HepG2 (cell line): ENCODE measurements at regions not wholly inside any gene's neighbourhood (a gene's known extent, or its start where the extent isn't known, plus 50 kb on each side); places are given as distances from the start of the nearest gene placed in this dataset.

Source experiments
- ATAC-seq: fragments of 200-7000 bp; cut with Tn5 transposase; 3 replicates; pipeline ENCODE4 v1.9.1; 2020; ENCODE audit warnings: mild to moderate bottlenecking, moderate library complexity
- BruUV-seq: library from RNA; stranded (reverse); fragments of 400-500 nt; replicated peaks from 2 replicates; lab custom pipeline; 2021; lab: Mats Ljungman, UMichigan
- CTCF ChIA-PET: fragments of 300-600 bp; formaldehyde crosslinking; extraction: SDS; loops from one replicate; lab custom pipeline; 2021; ENCODE audit warnings: low total read pairs, inconsistent platforms, low intra/inter-chr PET ratio; lab: Yijun Ruan, JAX
- POLR2A ChIA-PET: fragments of 350-600 bp; sonication (Branson Sonifier 250); formaldehyde crosslinking; loops from one replicate; lab custom pipeline; 2020; ENCODE audit warnings: antibody characterized with exemption, inconsistent platforms; lab: Yijun Ruan, JAX
- DNase-seq: peaks from one replicate; pipeline ENCODE4 v3.0.0-alpha.2; 2015; ENCODE audit warnings: low spot score
- FAIRE-seq: peaks from 3 replicates; lab custom pipeline; 2011; peaks lifted over from hg19 to GRCh38; lab: Jason Lieb, UNC
- H2AFZ ChIP-seq: one replicate; pipeline ENCODE4 v1.6.1; 2011; ENCODE audit warnings: low read length, inconsistent platforms
- H3K27ac ChIP-seq: fragments of 300-600 bp; 3 replicates; pipeline ENCODE4 v1.8.0; 2011; ENCODE audit warnings: mixed run types, mild to moderate bottlenecking, mixed read lengths, low read length, inconsistent platforms; ENCODE audit not compliant: insufficient read depth; ENCODE audit errors: extremely low read length
- H3K27me3 ChIP-seq, 2 experiments: fragments of 200-600 bp in 1 of 2; 2 replicates in 1 of 2; 3 replicates in 1 of 2; pipeline versions ENCODE4 v1.6.0 to v1.8.0; 2011; ENCODE audit warnings: low read length in 2 of 2, mild to moderate bottlenecking in 2 of 2, moderate library complexity in 2 of 2, inconsistent platforms in 1 of 2; ENCODE audit not compliant: insufficient read depth in 2 of 2, control insufficient read depth in 1 of 2
- H3K36me3 ChIP-seq, 2 experiments: fragments of 200-600 bp in 1 of 2; replicated peaks in 1 of 2; 2 replicates in 1 of 2; 3 replicates in 1 of 2; pipeline versions ENCODE4 v1.5.1 to v1.8.0; 2011; ENCODE audit warnings: low read length in 2 of 2, inconsistent platforms in 1 of 2; ENCODE audit not compliant: insufficient read depth in 2 of 2, control insufficient read depth in 1 of 2
- H3K4me1 ChIP-seq: 2 replicates; pipeline ENCODE4 v1.5.1; 2012; ENCODE audit warnings: low read length, inconsistent platforms; ENCODE audit not compliant: insufficient read depth
- H3K4me2 ChIP-seq: 2 replicates; pipeline ENCODE4 v1.6.0; 2011; ENCODE audit warnings: low read depth, low read length, inconsistent platforms
- H3K4me3 ChIP-seq, 3 experiments: fragments of 200-600 bp in 1 of 3; sonication (generic), shearing (Covaris generic) in 1 of 3; replicated peaks in 1 of 3; 2 replicates each; pipeline ENCODE4 v1.5.1; 2011 to 2016; ENCODE audit warnings: low read length in 3 of 3, inconsistent platforms in 2 of 3, low read depth in 2 of 3, mild to moderate bottlenecking in 2 of 3, control low read depth in 1 of 3, mixed read lengths in 1 of 3; ENCODE audit not compliant: insufficient read depth in 1 of 3
- H3K79me2 ChIP-seq: one replicate; pipeline ENCODE4 v1.6.1; 2011; ENCODE audit warnings: low read length, inconsistent platforms; ENCODE audit not compliant: insufficient read depth
- H3K9ac ChIP-seq: 2 replicates; pipeline ENCODE4 v1.6.0; 2011; ENCODE audit warnings: mild to moderate bottlenecking, low read depth, low read length, inconsistent platforms; ENCODE audit not compliant: insufficient read depth
- H3K9me3 ChIP-seq: 2 replicates; pipeline ENCODE4 v1.5.1; 2012; ENCODE audit warnings: mild to moderate bottlenecking, low read length
- H4K20me1 ChIP-seq: 2 replicates; pipeline ENCODE4 v1.6.0; 2011; ENCODE audit warnings: inconsistent platforms, mild to moderate bottlenecking, low read length, moderate library complexity; ENCODE audit not compliant: insufficient read depth
- ATAD3A ChIP-seq: sonication (generic); formaldehyde crosslinking; IDR thresholded peaks from 2 replicates; pipeline ENCODE4 v1.4.0; 2020; ENCODE audit warnings: missing genetic modification reagents
- ATF2 ChIP-seq: sonication (generic); formaldehyde crosslinking; IDR thresholded peaks from 2 replicates; pipeline ENCODE4 v1.4.0; 2020; ENCODE audit warnings: missing genetic modification reagents
- CREM ChIP-seq, 2 experiments: sonication (generic) in 1 of 2; formaldehyde crosslinking in 1 of 2; IDR thresholded peaks; 2 replicates each; pipeline versions ENCODE4 v1.4.0 to v1.6.1; 2016 to 2020; ENCODE audit warnings: antibody characterized with exemption in 1 of 2, mild to moderate bottlenecking in 1 of 2, missing genetic modification reagents in 1 of 2
- EEA1 ChIP-seq: sonication (generic); formaldehyde crosslinking; IDR thresholded peaks from 2 replicates; pipeline ENCODE4 v1.5.1; 2020; ENCODE audit warnings: mild to moderate bottlenecking, missing genetic modification reagents, borderline replicate concordance
- IKZF4 ChIP-seq: sonication (generic); formaldehyde crosslinking; IDR thresholded peaks from 2 replicates; pipeline ENCODE4 v1.5.1; 2020; ENCODE audit warnings: borderline replicate concordance, mild to moderate bottlenecking, low read depth, missing genetic modification reagents; ENCODE audit errors: not compliant biosample characterization
- POLR2AphosphoS5 ChIP-seq: IDR thresholded peaks from 2 replicates; pipeline ENCODE4 v1.6.1; 2012; ENCODE audit warnings: low read depth, low read length
- SETDB1 ChIP-seq: sonication (generic); formaldehyde crosslinking; IDR thresholded peaks from 2 replicates; pipeline ENCODE4 v1.5.1; 2020; ENCODE audit warnings: missing genetic modification reagents, mild to moderate bottlenecking, borderline replicate concordance
- SIX1 ChIP-seq: sonication (generic); formaldehyde crosslinking; IDR thresholded peaks from 2 replicates; pipeline ENCODE4 v1.4.0; 2020; ENCODE audit warnings: missing genetic modification reagents, borderline replicate concordance
- SMAD9 ChIP-seq: sonication (generic); formaldehyde crosslinking; IDR thresholded peaks from 2 replicates; pipeline ENCODE4 v1.5.1; 2020; ENCODE audit warnings: mild to moderate bottlenecking, missing genetic modification reagents
- ZBTB3 ChIP-seq: sonication (generic); formaldehyde crosslinking; IDR thresholded peaks from 2 replicates; pipeline ENCODE4 v1.4.0; 2020; ENCODE audit warnings: low read depth, mild to moderate bottlenecking, moderate library complexity, missing genetic modification reagents, borderline replicate concordance
- ZBTB8A ChIP-seq: sonication (generic); formaldehyde crosslinking; IDR thresholded peaks from 2 replicates; pipeline ENCODE4 v1.4.0; 2020; ENCODE audit warnings: mild to moderate bottlenecking, low read depth, missing genetic modification reagents, borderline replicate concordance
- ZNF101 ChIP-seq: sonication (generic); formaldehyde crosslinking; IDR thresholded peaks from 2 replicates; pipeline ENCODE4 v1.4.0; 2020; ENCODE audit warnings: mild to moderate bottlenecking, low read depth, missing genetic modification reagents, borderline replicate concordance
- ZNF17 ChIP-seq: sonication (generic); formaldehyde crosslinking; IDR thresholded peaks from 2 replicates; pipeline ENCODE4 v1.5.0; 2020; ENCODE audit warnings: mild to moderate bottlenecking, missing genetic modification reagents
- ZNF281 ChIP-seq: sonication (generic); formaldehyde crosslinking; IDR thresholded peaks from 2 replicates; pipeline ENCODE4 v1.4.0; 2020; ENCODE audit warnings: missing genetic modification reagents, borderline replicate concordance
- ZNF460 ChIP-seq: sonication (generic); formaldehyde crosslinking; IDR thresholded peaks from 2 replicates; pipeline ENCODE4 v1.5.1; 2020; ENCODE audit warnings: missing genetic modification reagents, mild to moderate bottlenecking, borderline replicate concordance
- ZNF569 ChIP-seq: sonication (generic); formaldehyde crosslinking; IDR thresholded peaks from 2 replicates; pipeline ENCODE4 v1.5.0; 2020; ENCODE audit warnings: mild to moderate bottlenecking, missing genetic modification reagents, moderate library complexity, borderline replicate concordance
- WGBS: methylation state at CpG from one replicate; pipeline ENCODE4 v1.1.6; 2017; ENCODE audit warnings: low lambda C conversion rate; 5-methylcytosine and 5-hydroxymethylcytosine counted together
- in situ Hi-C: cut with HindIII; loops from 2 replicates; pipeline ENCODE4 v1.10.0; 2017; ENCODE audit warnings: low pct_unique_long_range_greater_than_20kb; ENCODE audit not compliant: extremely low pct_ligation_motif_present
- intact Hi-C: fragments of 100-400 bp; cut with micrococcal nuclease; formaldehyde crosslinking; loops from one replicate; pipeline ENCODE4 v1.10.0; 2022; ENCODE audit not compliant: unreplicated experiment
- TF ChIP-seq, protein P1 (sequence below): sonication (generic); formaldehyde crosslinking; IDR thresholded peaks from 2 replicates; pipeline ENCODE4 v1.4.0; 2020; ENCODE audit warnings: missing genetic modification reagents

- TF ChIP-seq ZNF460 (CRISPR knock-in tag), result no peak
- no peak for TF ChIP-seq ATAD3A (CRISPR knock-in tag)
- no peak for TF ChIP-seq ZBTB3 (CRISPR knock-in tag)
- TF ChIP-seq ZNF17 (CRISPR knock-in tag), result no peak
- no peak for TF ChIP-seq SIX1 (CRISPR knock-in tag)
- TF ChIP-seq POLR2AphosphoS5, result no peak
- TF ChIP-seq, all 625 proteins: peak for 0
Measured at GRCh38 chr2:183459466-183459865, 335.2 kb downstream of the NUP35 start (continued).

DNA sequence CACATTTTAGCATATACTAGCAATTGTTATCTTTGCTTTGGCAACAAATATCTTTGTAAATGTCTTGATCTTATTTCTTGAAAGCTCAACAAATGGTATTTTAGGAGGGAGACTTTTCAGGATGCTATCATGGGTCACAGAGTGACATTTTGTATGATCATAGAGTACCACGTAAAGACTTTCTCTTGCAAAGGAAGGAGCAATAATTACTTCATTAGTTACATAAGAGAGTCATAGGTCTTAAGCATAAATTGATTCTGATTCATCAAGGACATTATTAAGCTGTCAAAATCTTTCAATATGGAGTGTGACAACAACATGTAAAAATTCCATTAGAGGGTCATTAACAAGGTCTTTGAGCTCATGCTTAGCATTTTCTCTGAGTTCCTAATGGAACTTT, 339.6 kb downstream of the NUP35 start:
- 8% methylated on average over 1 of the region's 1 CpG for WGBS
- in situ Hi-C loops (no loop called here), intact Hi-C loops (no loop called here)
- no peak for ATAC-seq
- no TSS peak for BruUV-seq
- no peaks in the 10 kb centered on the region for H3K4me1 ChIP-seq
- H3K9ac ChIP-seq, result no peak overlapping the region
- ChIA-PET CTCF (no interaction called here), POLR2A (no interaction called here)
- no peaks in the 10 kb centered on the region for H4K20me1 ChIP-seq
- H3K79me2 ChIP-seq, result no peaks in the 10 kb centered on the region
- no peak for TF ChIP-seq SETDB1 (CRISPR knock-in tag)
- no peak for TF ChIP-seq CREM (IDR thresholded peaks at IDR 0.05)
- no peak for TF ChIP-seq CREM (CRISPR knock-in tag; IDR thresholded peaks at IDR 0.05)
- no peak for TF ChIP-seq ZNF569 (CRISPR knock-in tag)
- TF ChIP-seq ZNF101 (CRISPR knock-in tag), result no peak
- TF ChIP-seq, protein P1, sequence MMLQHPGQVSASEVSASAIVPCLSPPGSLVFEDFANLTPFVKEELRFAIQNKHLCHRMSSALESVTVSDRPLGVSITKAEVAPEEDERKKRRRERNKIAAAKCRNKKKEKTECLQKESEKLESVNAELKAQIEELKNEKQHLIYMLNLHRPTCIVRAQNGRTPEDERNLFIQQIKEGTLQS (CRISPR knock-in tag), result no peak
- no peak for TF ChIP-seq EEA1 (CRISPR knock-in tag)
- no peak for TF ChIP-seq ZBTB8A (CRISPR knock-in tag)
- no peak for TF ChIP-seq IKZF4 (CRISPR knock-in tag)
- no peak for TF ChIP-seq ATF2 (CRISPR knock-in tag)
- no peak for TF ChIP-seq ZNF281 (CRISPR knock-in tag)
- TF ChIP-seq SMAD9 (CRISPR knock-in tag), result no peak
- H3K9me3 ChIP-seq, result no peaks in the 10 kb centered on the region
- no peak overlapping the region for H3K4me2 ChIP-seq
- DNase-seq, result no peak
- H3K27me3 ChIP-seq, result no peaks in the 10 kb centered on the region
- no peaks in the 10 kb centered on the region for H3K36me3 ChIP-seq
- no peak overlapping the region for H3K4me3 ChIP-seq
- no peak overlapping the region for H3K27ac ChIP-seq
- FAIRE-seq, result no peak
- H2AFZ ChIP-seq, result no peak overlapping the region
